RPMI7951 (cell line): ENCODE measurements at regions not wholly inside any gene's neighbourhood (a gene's known extent, or its start where the extent isn't known, plus 50 kb on each side); places are given as distances from the start of the nearest gene placed in this dataset.
"Not testable (repeated sequence)": the region's sequence is repeated elsewhere in the genome, so short reads cannot be mapped to it uniquely, and the experiment has no call there.

Experiments
- DNase-seq: peaks from one replicate; pipeline ENCODE4 v3.0.0-alpha.2; 2012; ENCODE audit warnings: low read depth

- no peak for DNase-seq
These were observed 122.0 kb upstream of the OSTN start for GRCh38 chr3:191076903-191077552.

- no peak for DNase-seq
These were observed 124.5 kb upstream of the OSTN start for GRCh38 chr3:191074511-191074910.

- peak; percentile 15 for DNase-seq
These were observed 128.2 kb upstream of the OSTN start for GRCh38 chr3:191070762-191071403.

GRCh38 chr3:191070201-191070600 is 128.8 kb upstream of the OSTN start:
- peak; percentile 83 for DNase-seq

- DNase-seq, result no peak
These were observed 129.9 kb upstream of the OSTN start for GRCh38 chr3:191068946-191069813.

GRCh38 chr3:191066669-191067068 is 132.4 kb upstream of the OSTN start:
- DNase-seq, result peak; percentile 44

GRCh38 chr3:191065181-191065805 is 133.7 kb upstream of the OSTN start:
- DNase-seq, result peak; percentile 25

- DNase-seq, result peak; percentile 31
These were observed 148.0 kb upstream of the OSTN start for GRCh38 chr3:191051037-191051436.

- no peak for DNase-seq
These were observed 151.1 kb upstream of the OSTN start for GRCh38 chr3:191047930-191048329.

- DNase-seq, result no peak
These were observed 168.1 kb upstream of the OSTN start for GRCh38 chr3:191030929-191031328.

GRCh38 chr3:191030491-191030890 is 168.0 kb upstream of the GMNC start:
- DNase-seq, result no peak

GRCh38 chr3:191026746-191027145 is 164.3 kb upstream of the GMNC start:
- DNase-seq, result no peak

- no peak for DNase-seq
These were observed 158.4 kb upstream of the GMNC start for GRCh38 chr3:191020730-191021396.

- no peak for DNase-seq
These were observed 157.4 kb upstream of the GMNC start for GRCh38 chr3:191019855-191020254.

GRCh38 chr3:191015960-191016359 is 153.5 kb upstream of the GMNC start:
- not testable (repeated sequence) for DNase-seq

- DNase-seq, result no peak
These were observed 145.6 kb upstream of the GMNC start for GRCh38 chr3:191008074-191008473.

GRCh38 chr3:191005790-191006189 is 143.3 kb upstream of the GMNC start:
- no peak for DNase-seq

GRCh38 chr3:191003742-191004141 is 141.2 kb upstream of the GMNC start:
- DNase-seq, result no peak

- peak; percentile 50 for DNase-seq
These were observed 133.8 kb upstream of the GMNC start for GRCh38 chr3:190996181-190996775.

GRCh38 chr3:190995156-190995555 is 132.7 kb upstream of the GMNC start:
- no peak for DNase-seq

GRCh38 chr3:190990898-190991297 is 128.4 kb upstream of the GMNC start:
- no peak for DNase-seq
